Lung (tissue), 11 donors: ENCODE measurements at regions not wholly inside any gene's neighbourhood (a gene's known extent, or its start where the extent isn't known, plus 50 kb on each side); places are given as distances from the start of the nearest gene placed in this dataset.

Experiments used
- ATAC-seq: fragments of 200-7000 bp; cut with Tn5 transposase; one replicate; pipeline ENCODE4 v1.9.1; 2020; ENCODE audit warnings: moderate number of reproducible peaks; ENCODE audit not compliant: insufficient read depth, low FRiP score
- DNase-seq, 3 donors: peaks; one replicate each; pipeline ENCODE4 v3.0.0-alpha.2; 2013 to 2017
- H3K27ac ChIP-seq, 2 donors: one replicate each; pipeline ENCODE4 v1.5.1; 2013; ENCODE audit warnings: mild to moderate bottlenecking in 2 of 2, moderate library complexity in 2 of 2, control low read depth in 1 of 2, inconsistent platforms in 1 of 2, low read depth in 1 of 2, low read length in 1 of 2
- H3K27me3 ChIP-seq, 3 donors: one replicate each; pipeline ENCODE4 v1.5.1; 2013; ENCODE audit warnings: low read length in 2 of 3; ENCODE audit not compliant: control insufficient read depth in 3 of 3, insufficient read depth in 3 of 3
- H3K36me3 ChIP-seq, 4 donors: one replicate each; pipeline ENCODE4 v1.5.1; 2013; ENCODE audit warnings: low read length in 4 of 4, mild to moderate bottlenecking in 1 of 4, moderate library complexity in 1 of 4; ENCODE audit not compliant: control insufficient read depth in 4 of 4, insufficient read depth in 4 of 4
- H3K4me1 ChIP-seq, 5 donors: one replicate each; pipeline ENCODE4 v1.5.1; 2013; ENCODE audit warnings: low read length in 5 of 5, mild to moderate bottlenecking in 2 of 5, moderate library complexity in 1 of 5; ENCODE audit not compliant: control insufficient read depth in 5 of 5, insufficient read depth in 5 of 5
- H3K4me3 ChIP-seq: one replicate; pipeline ENCODE4 v1.5.1; 2013; ENCODE audit warnings: mild to moderate bottlenecking, control low read depth, moderate library complexity
- H3K9ac ChIP-seq, 2 donors: one replicate each; pipeline ENCODE4 v1.5.1; 2013; ENCODE audit warnings: low read length in 2 of 2, control low read depth in 1 of 2; ENCODE audit not compliant: insufficient read depth in 1 of 2
- H3K9me3 ChIP-seq, 4 donors: one replicate each; pipeline ENCODE4 v1.5.1; 2013; ENCODE audit warnings: low read length in 3 of 4, mild to moderate bottlenecking in 1 of 4, moderate library complexity in 1 of 4; ENCODE audit not compliant: control insufficient read depth in 4 of 4, insufficient read depth in 3 of 4
- WGBS, 2 donors: extraction: QIAGEN DNeasy Blood & Tissue Kit; methylation state at CpG; one replicate each; pipeline ENCODE4 v1.1.7; 2013; 5-methylcytosine and 5-hydroxymethylcytosine counted together
- TF ChIP-seq, protein P1 (sequence below): IDR thresholded peaks from 2 replicates; pipeline ENCODE4 v1.5.1; 2012; ENCODE audit warnings: mild to moderate bottlenecking; ENCODE audit errors: control extremely low read depth, extremely low read depth
- donor health status: control.
- donor health status: control.
- donor health status: Bipolar disorder and iron deficiency.
- donor health status: healthy.
- donor health status: DM: yes; HTN: yes; CAD: no.

DNA sequence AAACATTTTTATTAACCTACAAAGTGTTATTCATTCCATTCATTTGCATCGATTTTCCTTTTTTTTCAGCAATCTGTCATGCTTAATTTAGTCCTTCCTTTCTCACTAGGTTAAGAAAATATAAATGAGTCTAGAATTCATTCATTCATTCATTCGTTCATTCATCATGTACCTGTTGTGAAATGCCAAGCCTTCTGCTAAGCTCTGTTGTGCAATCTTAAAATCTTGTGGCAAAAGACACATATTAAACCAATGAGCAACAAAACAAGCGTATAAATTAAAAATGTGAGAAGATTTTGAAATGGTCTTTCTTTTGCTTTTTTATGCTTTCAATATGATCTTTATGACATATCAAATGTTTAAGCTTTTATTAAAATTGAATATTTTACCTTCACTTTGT is 88.6 kb upstream of the MAD2L1 start:
- TF ChIP-seq, protein P1, sequence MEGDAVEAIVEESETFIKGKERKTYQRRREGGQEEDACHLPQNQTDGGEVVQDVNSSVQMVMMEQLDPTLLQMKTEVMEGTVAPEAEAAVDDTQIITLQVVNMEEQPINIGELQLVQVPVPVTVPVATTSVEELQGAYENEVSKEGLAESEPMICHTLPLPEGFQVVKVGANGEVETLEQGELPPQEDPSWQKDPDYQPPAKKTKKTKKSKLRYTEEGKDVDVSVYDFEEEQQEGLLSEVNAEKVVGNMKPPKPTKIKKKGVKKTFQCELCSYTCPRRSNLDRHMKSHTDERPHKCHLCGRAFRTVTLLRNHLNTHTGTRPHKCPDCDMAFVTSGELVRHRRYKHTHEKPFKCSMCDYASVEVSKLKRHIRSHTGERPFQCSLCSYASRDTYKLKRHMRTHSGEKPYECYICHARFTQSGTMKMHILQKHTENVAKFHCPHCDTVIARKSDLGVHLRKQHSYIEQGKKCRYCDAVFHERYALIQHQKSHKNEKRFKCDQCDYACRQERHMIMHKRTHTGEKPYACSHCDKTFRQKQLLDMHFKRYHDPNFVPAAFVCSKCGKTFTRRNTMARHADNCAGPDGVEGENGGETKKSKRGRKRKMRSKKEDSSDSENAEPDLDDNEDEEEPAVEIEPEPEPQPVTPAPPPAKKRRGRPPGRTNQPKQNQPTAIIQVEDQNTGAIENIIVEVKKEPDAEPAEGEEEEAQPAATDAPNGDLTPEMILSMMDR, result no peak
- WGBS, 2 donors, result 69 to 72% methylated on average over 3 of the region's 3 CpGs

DNA sequence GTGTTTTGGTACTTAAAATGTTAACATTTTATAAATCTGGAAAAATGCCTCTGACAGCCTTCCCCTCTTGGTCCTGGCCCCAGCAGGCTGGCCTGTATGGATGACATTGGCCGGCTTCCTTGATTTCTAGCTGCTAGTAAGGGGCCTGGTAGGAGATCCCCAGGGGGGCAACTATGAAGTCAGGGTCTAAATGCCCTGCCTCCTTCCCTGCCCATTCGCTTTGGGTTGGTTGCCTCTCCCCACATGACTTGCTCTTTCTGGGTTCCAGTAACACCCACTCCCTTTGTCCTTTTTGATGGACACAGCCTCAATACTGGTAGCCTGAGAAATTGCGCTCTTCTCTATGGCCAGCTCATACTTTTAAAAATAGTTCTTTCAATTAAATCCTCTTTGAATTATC is 78.0 kb upstream of the MAD2L1 start:
- 93 to 95% methylated on average over 3 of the region's 3 CpGs for WGBS, 2 donors

More for the DNA sequence above, 88.6 kb upstream of the MAD2L1 start:
- Histone ChIP-seq H3K36me3 (no peaks in the 10 kb centered on the region), H3K9ac (no peak overlapping the region), H3K27ac (no peak overlapping the region), H3K9me3 (no peaks in the 10 kb centered on the region), H3K4me1 (peaks cover 0 to 9% (median 0%) of the 10 kb centered on the region in 5 donors), H3K4me3 (no peak overlapping the region), H3K27me3 (no peaks in the 10 kb centered on the region)
- no peak for DNase-seq
- no peak for ATAC-seq

DNA sequence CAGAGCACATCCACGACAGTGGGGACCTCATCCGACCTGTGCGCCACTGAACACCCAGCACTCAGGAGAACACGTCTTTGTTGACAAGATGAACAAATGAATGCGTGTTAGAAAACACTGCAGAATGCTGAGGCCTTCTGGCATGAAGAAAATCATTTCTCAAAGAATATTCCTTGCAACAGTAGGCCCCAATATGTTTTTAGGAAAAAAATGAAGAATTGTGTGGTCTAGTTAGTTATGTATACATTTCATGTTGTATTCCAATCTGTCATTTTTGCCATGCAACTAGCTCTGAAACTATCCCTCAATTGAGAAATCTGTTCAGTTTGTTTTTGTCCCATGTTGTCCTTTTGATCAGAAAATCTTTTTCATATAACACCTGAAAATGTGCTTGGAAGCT is 77.4 kb upstream of the MAD2L1 start:
- WGBS, 2 donors, result 79 to 82% methylated on average over 5 of the region's 5 CpGs
- H3K27ac ChIP-seq, result no peak overlapping the region
- no peaks in the 10 kb centered on the region for H3K27me3 ChIP-seq
- H3K9me3 ChIP-seq, result peaks cover 0 to 3% (median 0%) of the 10 kb centered on the region in 4 donors
- no peak overlapping the region for H3K4me3 ChIP-seq
- TF ChIP-seq, protein P1, result no peak
- H3K36me3 ChIP-seq, result no peaks in the 10 kb centered on the region
- H3K9ac ChIP-seq, result no peak overlapping the region
- no peaks in the 10 kb centered on the region for H3K4me1 ChIP-seq
- DNase-seq (no peak), ATAC-seq (no peak)

More for the DNA sequence above, 78.0 kb upstream of the MAD2L1 start:
- no peak overlapping the region for H3K4me3 ChIP-seq
- H3K27ac ChIP-seq, result no peak overlapping the region
- peaks cover 0 to 3% (median 0%) of the 10 kb centered on the region in 4 donors for H3K9me3 ChIP-seq
- H3K9ac ChIP-seq, result no peak overlapping the region
- DNase-seq (no peak), ATAC-seq (no peak)
- no peaks in the 10 kb centered on the region for H3K4me1 ChIP-seq
- TF ChIP-seq, protein P1, result no peak
- H3K27me3 ChIP-seq, result no peaks in the 10 kb centered on the region
- H3K36me3 ChIP-seq, result no peaks in the 10 kb centered on the region

DNA sequence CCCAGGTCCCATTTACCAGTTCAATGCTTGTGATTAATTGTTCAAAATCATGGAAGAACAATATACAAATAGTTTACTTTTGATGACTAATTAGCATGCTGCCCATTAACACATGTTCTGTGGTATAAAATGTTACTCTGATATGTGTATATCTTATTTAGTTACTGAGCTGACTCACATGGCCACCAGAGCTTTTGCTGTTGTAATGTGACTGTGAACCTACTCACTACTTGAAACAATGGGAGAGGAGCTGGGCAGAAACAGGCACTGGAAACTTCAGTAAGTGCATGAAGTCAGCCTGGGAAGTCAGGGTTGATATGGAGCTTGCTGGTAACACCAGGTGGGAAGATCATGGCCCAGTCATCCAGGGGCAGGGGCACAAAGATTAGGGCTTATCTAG is 72.7 kb upstream of the MAD2L1 start:
- DNase-seq, result no peak
- H3K4me3 ChIP-seq, result no peak overlapping the region
- ATAC-seq, result no peak
- no peak overlapping the region for H3K27ac ChIP-seq
- TF ChIP-seq, protein P1, result no peak
- no peaks in the 10 kb centered on the region for H3K4me1 ChIP-seq
- H3K9ac ChIP-seq, result no peak overlapping the region
- H3K27me3 ChIP-seq, result no peaks in the 10 kb centered on the region
- no peaks in the 10 kb centered on the region for H3K36me3 ChIP-seq
- H3K9me3 ChIP-seq, result peaks cover 0 to 3% (median 0%) of the 10 kb centered on the region in 4 donors
